GM18870 (cell line): ENCODE measurements at regions not wholly inside any gene's neighbourhood (a gene's known extent, or its start where the extent isn't known, plus 50 kb on each side); places are given as distances from the start of the nearest gene placed in this dataset.
"Not testable (repeated sequence)": the region's sequence is repeated elsewhere in the genome, so short reads cannot be mapped to it uniquely, and the experiment has no call there.

Source experiments
- ATAC-seq: cut with Tn5 transposase; IDR thresholded peaks from one replicate; pipeline ENCODE4 v1.9.1; 2021; ENCODE audit warnings: moderate library complexity; ENCODE audit not compliant: unreplicated experiment

GRCh38 chr1:106292130-106292529, 764.3 kb upstream of the PRMT6 start:
- no peak for ATAC-seq

- no peak for ATAC-seq
Observed at GRCh38 chr1:106296431-106296830, 760.0 kb upstream of the PRMT6 start.

- ATAC-seq, result no peak
Observed at GRCh38 chr1:106304106-106304505, 752.4 kb upstream of the PRMT6 start.

GRCh38 chr1:106319612-106320011, 736.9 kb upstream of the PRMT6 start:
- ATAC-seq, result no peak

- no peak for ATAC-seq
Observed at GRCh38 chr1:106325600-106325999, 730.9 kb upstream of the PRMT6 start.

GRCh38 chr1:106344494-106344893, 712.0 kb upstream of the PRMT6 start:
- no peak for ATAC-seq

- no peak for ATAC-seq
Observed at GRCh38 chr1:106360252-106360651, 696.2 kb upstream of the PRMT6 start.

GRCh38 chr1:106366627-106367319, 689.7 kb upstream of the PRMT6 start:
- peak; percentile 58 for ATAC-seq

- ATAC-seq, result no peak
Observed at GRCh38 chr1:106378261-106378660, 678.2 kb upstream of the PRMT6 start.

GRCh38 chr1:106380772-106381171, 675.7 kb upstream of the PRMT6 start:
- no peak for ATAC-seq

- not testable (repeated sequence) for ATAC-seq
Observed at GRCh38 chr1:106389160-106389559, 667.3 kb upstream of the PRMT6 start.

GRCh38 chr1:106393046-106393445, 663.4 kb upstream of the PRMT6 start:
- ATAC-seq, result no peak

GRCh38 chr1:106396020-106396419, 660.5 kb upstream of the PRMT6 start:
- no peak for ATAC-seq

- ATAC-seq, result no peak
Observed at GRCh38 chr1:106398391-106398790, 658.1 kb upstream of the PRMT6 start.

- ATAC-seq, result no peak
Observed at GRCh38 chr1:106406114-106406513, 650.4 kb upstream of the PRMT6 start.

GRCh38 chr1:106412321-106412720, 644.2 kb upstream of the PRMT6 start:
- not testable (repeated sequence) for ATAC-seq

GRCh38 chr1:106435269-106435668, 621.2 kb upstream of the PRMT6 start:
- peak; percentile 40 for ATAC-seq

- no peak for ATAC-seq
Observed at GRCh38 chr1:106439475-106439874, 617.0 kb upstream of the PRMT6 start.

GRCh38 chr1:106447466-106447865, 609.0 kb upstream of the PRMT6 start:
- ATAC-seq, result no peak

- no peak for ATAC-seq
Observed at GRCh38 chr1:106456832-106457231, 599.6 kb upstream of the PRMT6 start.

GRCh38 chr1:106457368-106457767, 599.1 kb upstream of the PRMT6 start:
- ATAC-seq, result no peak

- ATAC-seq, result no peak
Observed at GRCh38 chr1:106458866-106459265, 597.6 kb upstream of the PRMT6 start.

- ATAC-seq, result no peak
Observed at GRCh38 chr1:106459418-106459817, 597.1 kb upstream of the PRMT6 start.
